ENCODE measurements at regions not wholly inside any gene's neighbourhood (a gene's known extent, or its start where the extent isn't known, plus 50 kb on each side); places are given as distances from the start of the nearest gene placed in this dataset.

DNA sequence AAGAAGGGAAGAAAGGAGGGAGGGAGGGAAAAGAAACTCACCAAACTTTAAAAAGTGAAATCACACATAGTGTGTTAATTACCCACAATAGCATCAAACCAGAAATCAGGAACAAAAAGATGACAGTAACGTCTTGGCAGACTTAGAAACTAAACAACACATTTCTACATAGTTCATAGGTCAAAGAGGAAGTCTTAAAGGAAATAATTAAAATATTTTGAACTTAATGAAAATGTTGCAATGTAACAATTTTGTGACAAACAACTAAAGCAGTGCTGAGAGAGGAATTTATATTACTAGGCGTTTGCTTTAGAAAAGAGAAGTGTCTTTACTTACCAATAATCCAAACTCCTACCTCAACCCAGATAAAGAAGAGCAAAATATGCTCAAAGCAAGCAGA is 505.0 kb upstream of the ID2 start:
- no peak overlapping the region for H3K9ac ChIP-seq (ENCODE audit: low read length)
- H3K4me2 ChIP-seq (ENCODE audit: low read depth, low read length): no peak overlapping the region
- TF ChIP-seq, protein P1, sequence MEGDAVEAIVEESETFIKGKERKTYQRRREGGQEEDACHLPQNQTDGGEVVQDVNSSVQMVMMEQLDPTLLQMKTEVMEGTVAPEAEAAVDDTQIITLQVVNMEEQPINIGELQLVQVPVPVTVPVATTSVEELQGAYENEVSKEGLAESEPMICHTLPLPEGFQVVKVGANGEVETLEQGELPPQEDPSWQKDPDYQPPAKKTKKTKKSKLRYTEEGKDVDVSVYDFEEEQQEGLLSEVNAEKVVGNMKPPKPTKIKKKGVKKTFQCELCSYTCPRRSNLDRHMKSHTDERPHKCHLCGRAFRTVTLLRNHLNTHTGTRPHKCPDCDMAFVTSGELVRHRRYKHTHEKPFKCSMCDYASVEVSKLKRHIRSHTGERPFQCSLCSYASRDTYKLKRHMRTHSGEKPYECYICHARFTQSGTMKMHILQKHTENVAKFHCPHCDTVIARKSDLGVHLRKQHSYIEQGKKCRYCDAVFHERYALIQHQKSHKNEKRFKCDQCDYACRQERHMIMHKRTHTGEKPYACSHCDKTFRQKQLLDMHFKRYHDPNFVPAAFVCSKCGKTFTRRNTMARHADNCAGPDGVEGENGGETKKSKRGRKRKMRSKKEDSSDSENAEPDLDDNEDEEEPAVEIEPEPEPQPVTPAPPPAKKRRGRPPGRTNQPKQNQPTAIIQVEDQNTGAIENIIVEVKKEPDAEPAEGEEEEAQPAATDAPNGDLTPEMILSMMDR (IDR thresholded peaks at IDR 0.05; ENCODE audit: low read length): no peak
- TF ChIP-seq EZH2phosphoT487 (IDR thresholded peaks at IDR 0.05; ENCODE audit: low read length) (no peak), EZH2 (optimal IDR thresholded peaks at IDR 0.05; ENCODE audit: low read depth, low read length) (no peak)
- no peaks in the 10 kb centered on the region for H4K20me1 ChIP-seq (ENCODE audit: insufficient read depth, low read length)
- DNase-seq: no peak
- H3K27me3 ChIP-seq (replicated peaks; ENCODE audit: insufficient read depth, low read length): no peaks in the 10 kb centered on the region
- no peaks in the 10 kb centered on the region for H3K9me2 ChIP-seq (replicated peaks; ENCODE audit: insufficient read depth, low read length)
- no peak overlapping the region for H3K4me3 ChIP-seq (ENCODE audit: low read length)
- no peak overlapping the region for H3K27ac ChIP-seq (ENCODE audit: low read length)
- no peaks in the 10 kb centered on the region for H3K9me3 ChIP-seq (replicated peaks; ENCODE audit: insufficient read depth, low read length)
- H3F3A ChIP-seq (ENCODE audit: insufficient read depth, low read length): no peaks in the 10 kb centered on the region
- no peaks in the 10 kb centered on the region for H3K36me3 ChIP-seq (replicated peaks; ENCODE audit: insufficient read depth, low read length)
- H3K79me2 ChIP-seq (ENCODE audit: low read length): no peaks in the 10 kb centered on the region
- no peak overlapping the region for H2AFZ ChIP-seq (ENCODE audit: low read length)
- H3K4me1 ChIP-seq (ENCODE audit: low read length): no peaks in the 10 kb centered on the region

DNA sequence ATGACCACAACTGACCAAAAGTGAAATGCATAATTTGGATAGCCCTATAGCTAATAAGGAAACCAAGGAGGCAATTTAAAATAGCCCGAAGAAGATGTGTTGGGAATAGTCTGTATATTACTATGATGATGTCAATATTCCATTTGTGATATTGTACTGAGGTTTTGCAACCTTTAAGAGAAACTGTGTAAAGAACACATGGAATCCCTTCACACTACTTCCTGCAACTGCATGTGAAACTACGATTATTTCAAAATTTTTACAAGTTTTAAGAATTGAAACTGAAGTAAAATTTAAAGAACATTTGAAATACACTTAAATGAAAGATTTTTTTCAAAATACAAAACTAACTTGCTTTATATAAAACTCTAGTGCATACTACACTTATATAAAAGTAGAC is 504.3 kb upstream of the ID2 start:
- Histone ChIP-seq H3K27me3 (replicated peaks; ENCODE audit: insufficient read depth, low read length) (no peaks in the 10 kb centered on the region), H3K4me3 (ENCODE audit: low read length) (no peak overlapping the region), H3K9ac (ENCODE audit: low read length) (no peak overlapping the region), H3K79me2 (ENCODE audit: low read length) (no peaks in the 10 kb centered on the region), H3K9me2 (replicated peaks; ENCODE audit: insufficient read depth, low read length) (no peaks in the 10 kb centered on the region), H3K4me1 (ENCODE audit: low read length) (no peaks in the 10 kb centered on the region), H3K4me2 (ENCODE audit: low read depth, low read length) (no peak overlapping the region), H3K27ac (ENCODE audit: low read length) (no peak overlapping the region), H3K9me3 (replicated peaks; ENCODE audit: insufficient read depth, low read length) (no peaks in the 10 kb centered on the region), H3K36me3 (replicated peaks; ENCODE audit: insufficient read depth, low read length) (no peaks in the 10 kb centered on the region), H3F3A (ENCODE audit: insufficient read depth, low read length) (no peaks in the 10 kb centered on the region), H4K20me1 (ENCODE audit: insufficient read depth, low read length) (no peaks in the 10 kb centered on the region), H2AFZ (ENCODE audit: low read length) (no peak overlapping the region)
- DNase-seq: no peak
- TF ChIP-seq, protein P1 (IDR thresholded peaks at IDR 0.05; ENCODE audit: low read length): no peak
- TF ChIP-seq EZH2phosphoT487 (IDR thresholded peaks at IDR 0.05; ENCODE audit: low read length) (no peak), EZH2 (optimal IDR thresholded peaks at IDR 0.05; ENCODE audit: low read depth, low read length) (no peak)

DNA sequence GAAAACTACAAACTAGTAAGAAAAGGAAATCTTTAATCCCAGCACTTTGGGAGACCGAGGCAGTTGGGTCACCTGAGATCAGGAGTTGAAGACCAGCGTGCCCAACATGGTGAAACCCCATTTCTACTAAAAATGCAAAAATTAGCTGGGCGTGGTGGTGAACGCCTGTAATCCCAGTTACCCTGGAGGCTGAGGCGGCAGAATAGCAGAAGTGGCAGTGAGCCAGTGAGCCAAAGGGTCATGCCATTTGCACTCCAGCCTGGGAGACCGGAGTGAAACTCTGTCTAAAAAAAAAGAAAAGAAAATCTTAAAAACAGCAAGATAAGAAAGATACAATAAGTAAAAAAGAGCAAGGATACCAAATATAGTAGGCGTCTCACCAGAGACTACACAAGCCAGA is 502.9 kb upstream of the ID2 start:
- H3K36me3 ChIP-seq (replicated peaks; ENCODE audit: insufficient read depth, low read length): no peaks in the 10 kb centered on the region
- H2AFZ ChIP-seq (ENCODE audit: low read length): no peak overlapping the region
- no peaks in the 10 kb centered on the region for H3K27me3 ChIP-seq (replicated peaks; ENCODE audit: insufficient read depth, low read length)
- no peaks in the 10 kb centered on the region for H3K4me1 ChIP-seq (ENCODE audit: low read length)
- no peaks in the 10 kb centered on the region for H3F3A ChIP-seq (ENCODE audit: insufficient read depth, low read length)
- H3K79me2 ChIP-seq (ENCODE audit: low read length): no peaks in the 10 kb centered on the region
- no peak for DNase-seq
- H4K20me1 ChIP-seq (ENCODE audit: insufficient read depth, low read length): no peaks in the 10 kb centered on the region
- H3K4me3 ChIP-seq (ENCODE audit: low read length): no peak overlapping the region
- H3K9me3 ChIP-seq (replicated peaks; ENCODE audit: insufficient read depth, low read length): no peaks in the 10 kb centered on the region
- H3K27ac ChIP-seq (ENCODE audit: low read length): no peak overlapping the region
- H3K9me2 ChIP-seq (replicated peaks; ENCODE audit: insufficient read depth, low read length): no peaks in the 10 kb centered on the region
- TF ChIP-seq EZH2 (optimal IDR thresholded peaks at IDR 0.05; ENCODE audit: low read depth, low read length): no peak
- TF ChIP-seq, protein P1 (IDR thresholded peaks at IDR 0.05; ENCODE audit: low read length): no peak
- TF ChIP-seq EZH2phosphoT487 (IDR thresholded peaks at IDR 0.05; ENCODE audit: low read length): no peak
- no peak overlapping the region for H3K4me2 ChIP-seq (ENCODE audit: low read depth, low read length)
- H3K9ac ChIP-seq (ENCODE audit: low read length): no peak overlapping the region
